ENCODE measurements at regions not wholly inside any gene's neighbourhood (a gene's known extent, or its start where the extent isn't known, plus 50 kb on each side); places are given as distances from the start of the nearest gene placed in this dataset.
"Not testable (repeated sequence)": the region's sequence is repeated elsewhere in the genome, so short reads cannot be mapped to it uniquely, and the experiment has no call there.

DNA sequence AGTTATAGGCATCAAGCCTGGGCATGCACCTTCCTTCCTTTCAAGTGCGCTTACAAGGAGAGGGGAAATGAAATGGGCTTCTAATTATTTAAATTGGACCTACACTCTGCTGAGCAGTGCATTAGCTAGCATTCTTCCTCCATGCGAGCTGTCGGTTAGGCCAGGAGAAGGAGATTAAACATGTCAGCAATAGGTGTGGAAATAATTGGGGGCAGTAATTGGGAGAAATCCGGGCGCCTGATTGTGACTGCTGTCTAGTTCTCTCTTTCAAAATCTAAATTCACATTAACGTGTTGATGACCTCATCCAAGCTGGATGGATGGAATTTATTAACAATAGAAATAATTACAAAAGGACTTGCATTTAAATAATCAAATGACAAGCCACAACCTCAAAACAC lies 86.2 kb upstream of the SEL1L start:
- TF ChIP-seq, protein P1, sequence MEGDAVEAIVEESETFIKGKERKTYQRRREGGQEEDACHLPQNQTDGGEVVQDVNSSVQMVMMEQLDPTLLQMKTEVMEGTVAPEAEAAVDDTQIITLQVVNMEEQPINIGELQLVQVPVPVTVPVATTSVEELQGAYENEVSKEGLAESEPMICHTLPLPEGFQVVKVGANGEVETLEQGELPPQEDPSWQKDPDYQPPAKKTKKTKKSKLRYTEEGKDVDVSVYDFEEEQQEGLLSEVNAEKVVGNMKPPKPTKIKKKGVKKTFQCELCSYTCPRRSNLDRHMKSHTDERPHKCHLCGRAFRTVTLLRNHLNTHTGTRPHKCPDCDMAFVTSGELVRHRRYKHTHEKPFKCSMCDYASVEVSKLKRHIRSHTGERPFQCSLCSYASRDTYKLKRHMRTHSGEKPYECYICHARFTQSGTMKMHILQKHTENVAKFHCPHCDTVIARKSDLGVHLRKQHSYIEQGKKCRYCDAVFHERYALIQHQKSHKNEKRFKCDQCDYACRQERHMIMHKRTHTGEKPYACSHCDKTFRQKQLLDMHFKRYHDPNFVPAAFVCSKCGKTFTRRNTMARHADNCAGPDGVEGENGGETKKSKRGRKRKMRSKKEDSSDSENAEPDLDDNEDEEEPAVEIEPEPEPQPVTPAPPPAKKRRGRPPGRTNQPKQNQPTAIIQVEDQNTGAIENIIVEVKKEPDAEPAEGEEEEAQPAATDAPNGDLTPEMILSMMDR (IDR thresholded peaks at IDR 0.05; ENCODE audit: insufficient read depth, low read length): no peak
- TF ChIP-seq GABPA (IDR thresholded peaks at IDR 0.05; ENCODE audit: low read depth): no peak
- H3K4me3 ChIP-seq (replicated peaks; ENCODE audit: insufficient read depth, low read length): no peak overlapping the region
- H3K27ac ChIP-seq (replicated peaks): no peak overlapping the region
- no peak for DNase-seq (ENCODE audit: low read depth in 1 of 2, low spot score in 1 of 2)
- H3K27me3 ChIP-seq (ENCODE audit: insufficient read depth, poor library complexity, severe bottlenecking): no peaks in the 10 kb centered on the region

DNA sequence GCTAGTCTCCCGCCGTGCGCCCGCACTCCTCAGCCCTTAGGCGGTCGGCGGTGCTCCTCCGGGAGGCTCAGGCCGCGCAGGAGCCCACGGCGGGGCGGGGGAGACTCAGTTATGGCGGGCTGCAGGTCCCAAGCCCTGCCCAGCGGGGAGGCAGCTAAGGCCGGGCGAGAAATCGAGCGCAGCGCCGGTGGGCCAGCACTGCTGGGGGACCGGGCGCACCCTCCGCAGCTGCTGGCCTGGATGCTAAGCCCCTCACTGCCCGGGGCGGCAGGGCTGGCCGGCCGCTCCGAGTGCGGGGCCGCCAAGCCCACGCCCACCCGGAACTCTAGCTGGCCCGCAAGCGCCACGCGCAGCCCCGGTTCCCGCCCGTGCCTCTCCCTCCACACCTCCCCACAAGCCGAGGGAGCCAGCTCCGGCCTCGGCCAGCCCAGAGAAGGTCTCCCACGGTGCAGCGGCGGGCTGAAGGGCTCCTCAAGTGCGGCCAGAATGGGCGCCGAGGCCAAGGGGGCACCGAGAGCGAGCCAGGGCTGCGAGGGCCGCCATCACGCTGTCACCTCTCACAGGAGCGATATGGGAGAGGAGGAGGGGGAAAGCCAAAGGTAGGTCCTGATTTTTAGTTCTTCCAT lies 90.2 kb upstream of the SEL1L start:
- H3K27ac ChIP-seq (replicated peaks); H3K4me3 ChIP-seq (replicated peaks; ENCODE audit: insufficient read depth, low read length); H3K27me3 ChIP-seq (ENCODE audit: insufficient read depth, poor library complexity, severe bottlenecking); DNase-seq (ENCODE audit: low read depth in 1 of 2, low spot score in 1 of 2): not testable (repeated sequence)

DNA sequence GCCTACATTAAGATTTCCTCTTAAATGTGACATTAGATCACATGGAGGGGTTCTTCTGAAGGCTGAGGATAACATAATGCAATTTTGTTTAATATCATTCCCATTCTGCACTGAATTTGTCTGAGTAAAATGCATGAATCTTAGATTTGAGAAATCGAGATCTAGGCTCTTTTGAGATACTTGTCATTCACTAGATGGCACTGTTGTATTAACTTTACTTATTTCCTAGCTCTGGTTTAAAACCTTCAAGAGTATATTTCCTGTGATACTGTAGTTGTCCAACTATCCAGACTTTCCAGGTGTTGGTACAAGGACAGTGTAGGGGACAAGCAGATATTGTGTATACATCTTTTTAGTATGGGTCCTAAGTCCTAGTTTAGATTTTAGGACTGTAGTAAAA lies 91.7 kb upstream of the SEL1L start:
- no peak for DNase-seq (ENCODE audit: low read depth in 1 of 2, low spot score in 1 of 2)

DNA sequence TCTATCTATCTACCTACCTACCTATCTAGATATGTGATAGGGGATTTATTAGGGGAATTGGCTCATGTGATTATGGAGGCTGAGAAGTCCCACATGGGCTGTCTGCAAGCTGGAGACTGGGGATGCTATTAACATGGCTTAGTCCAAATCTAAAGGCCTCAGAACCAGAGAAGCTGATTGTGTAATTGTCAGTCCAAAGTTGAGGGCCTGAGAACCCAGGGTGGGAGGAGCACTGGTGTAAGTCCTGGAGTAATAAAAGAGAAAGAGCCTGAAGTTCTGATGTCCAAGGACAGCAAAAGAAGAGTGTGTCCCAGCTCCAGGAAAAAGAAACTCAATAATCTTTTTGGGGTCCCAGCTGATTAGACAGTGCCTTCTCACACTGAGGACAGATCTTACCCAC lies 98.5 kb upstream of the SEL1L start:
- DNase-seq (ENCODE audit: low read depth in 1 of 2, low spot score in 1 of 2): no peak
- TF ChIP-seq, protein P1 (IDR thresholded peaks at IDR 0.05; ENCODE audit: insufficient read depth, low read length): no peak
- TF ChIP-seq POLR2AphosphoS5 (IDR thresholded peaks at IDR 0.05; ENCODE audit: low read depth): no peak
- TF ChIP-seq GABPA (IDR thresholded peaks at IDR 0.05; ENCODE audit: low read depth): no peak
- H3K27me3 ChIP-seq (ENCODE audit: insufficient read depth, poor library complexity, severe bottlenecking): no peaks in the 10 kb centered on the region
- H3K27ac ChIP-seq (replicated peaks): no peak overlapping the region
- no peak overlapping the region for H3K4me3 ChIP-seq (replicated peaks; ENCODE audit: insufficient read depth, low read length)

More for the DNA sequence above, 91.7 kb upstream of the SEL1L start:
- no peaks in the 10 kb centered on the region for H3K27me3 ChIP-seq (ENCODE audit: insufficient read depth, poor library complexity, severe bottlenecking)
- H3K27ac ChIP-seq (replicated peaks): no peak overlapping the region
- no peak for TF ChIP-seq SPI1 (IDR thresholded peaks at IDR 0.05; ENCODE audit: borderline replicate concordance, low read depth)
- TF ChIP-seq GABPA (IDR thresholded peaks at IDR 0.05; ENCODE audit: low read depth): no peak
- TF ChIP-seq, protein P2, sequence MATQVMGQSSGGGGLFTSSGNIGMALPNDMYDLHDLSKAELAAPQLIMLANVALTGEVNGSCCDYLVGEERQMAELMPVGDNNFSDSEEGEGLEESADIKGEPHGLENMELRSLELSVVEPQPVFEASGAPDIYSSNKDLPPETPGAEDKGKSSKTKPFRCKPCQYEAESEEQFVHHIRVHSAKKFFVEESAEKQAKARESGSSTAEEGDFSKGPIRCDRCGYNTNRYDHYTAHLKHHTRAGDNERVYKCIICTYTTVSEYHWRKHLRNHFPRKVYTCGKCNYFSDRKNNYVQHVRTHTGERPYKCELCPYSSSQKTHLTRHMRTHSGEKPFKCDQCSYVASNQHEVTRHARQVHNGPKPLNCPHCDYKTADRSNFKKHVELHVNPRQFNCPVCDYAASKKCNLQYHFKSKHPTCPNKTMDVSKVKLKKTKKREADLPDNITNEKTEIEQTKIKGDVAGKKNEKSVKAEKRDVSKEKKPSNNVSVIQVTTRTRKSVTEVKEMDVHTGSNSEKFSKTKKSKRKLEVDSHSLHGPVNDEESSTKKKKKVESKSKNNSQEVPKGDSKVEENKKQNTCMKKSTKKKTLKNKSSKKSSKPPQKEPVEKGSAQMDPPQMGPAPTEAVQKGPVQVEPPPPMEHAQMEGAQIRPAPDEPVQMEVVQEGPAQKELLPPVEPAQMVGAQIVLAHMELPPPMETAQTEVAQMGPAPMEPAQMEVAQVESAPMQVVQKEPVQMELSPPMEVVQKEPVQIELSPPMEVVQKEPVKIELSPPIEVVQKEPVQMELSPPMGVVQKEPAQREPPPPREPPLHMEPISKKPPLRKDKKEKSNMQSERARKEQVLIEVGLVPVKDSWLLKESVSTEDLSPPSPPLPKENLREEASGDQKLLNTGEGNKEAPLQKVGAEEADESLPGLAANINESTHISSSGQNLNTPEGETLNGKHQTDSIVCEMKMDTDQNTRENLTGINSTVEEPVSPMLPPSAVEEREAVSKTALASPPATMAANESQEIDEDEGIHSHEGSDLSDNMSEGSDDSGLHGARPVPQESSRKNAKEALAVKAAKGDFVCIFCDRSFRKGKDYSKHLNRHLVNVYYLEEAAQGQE (IDR thresholded peaks at IDR 0.05; ENCODE audit: insufficient replicate concordance, low read depth): no peak
- TF ChIP-seq POLR2AphosphoS5 (IDR thresholded peaks at IDR 0.05; ENCODE audit: low read depth): no peak
- TF ChIP-seq, protein P1 (IDR thresholded peaks at IDR 0.05; ENCODE audit: insufficient read depth, low read length): peak; percentile 30
- H3K4me3 ChIP-seq (replicated peaks; ENCODE audit: insufficient read depth, low read length): no peak overlapping the region

DNA sequence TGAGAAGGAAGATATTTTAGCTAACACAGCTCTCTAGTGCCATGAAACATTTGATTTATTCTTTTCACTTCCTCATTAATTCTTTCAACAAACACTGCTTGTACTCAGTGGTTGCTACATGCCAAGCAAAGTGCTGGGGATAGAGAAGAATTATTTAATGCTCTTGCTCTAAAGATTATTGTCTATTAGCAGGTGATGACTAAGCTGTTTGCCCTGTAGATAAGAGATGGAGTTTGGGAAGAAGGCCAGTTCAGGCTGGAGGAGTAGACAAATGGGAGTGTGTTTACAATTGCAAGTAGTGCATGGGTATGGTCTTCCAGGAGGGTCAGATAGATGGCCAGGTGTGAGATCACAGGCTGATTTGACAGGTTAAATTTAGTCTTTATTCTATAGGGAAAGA lies 99.8 kb upstream of the SEL1L start:
- TF ChIP-seq, protein P2 (IDR thresholded peaks at IDR 0.05; ENCODE audit: insufficient replicate concordance, low read depth): no peak
- TF ChIP-seq, protein P1 (IDR thresholded peaks at IDR 0.05; ENCODE audit: insufficient read depth, low read length): no peak
- no peak for TF ChIP-seq SPI1 (IDR thresholded peaks at IDR 0.05; ENCODE audit: borderline replicate concordance, low read depth)
- TF ChIP-seq GABPA (IDR thresholded peaks at IDR 0.05; ENCODE audit: low read depth): no peak
- TF ChIP-seq POLR2AphosphoS5 (IDR thresholded peaks at IDR 0.05; ENCODE audit: low read depth): no peak
- Histone ChIP-seq H3K4me3 (replicated peaks; ENCODE audit: insufficient read depth, low read length) (no peak overlapping the region), H3K27ac (replicated peaks) (no peak overlapping the region), H3K27me3 (ENCODE audit: insufficient read depth, poor library complexity, severe bottlenecking) (no peaks in the 10 kb centered on the region)
- no peak for DNase-seq (ENCODE audit: low read depth in 1 of 2, low spot score in 1 of 2)
